ENCODE measurements at regions not wholly inside any gene's neighbourhood (a gene's known extent, or its start where the extent isn't known, plus 50 kb on each side); places are given as distances from the start of the nearest gene placed in this dataset.
"Not testable (repeated sequence)": the region's sequence is repeated elsewhere in the genome, so short reads cannot be mapped to it uniquely, and the experiment has no call there.

GRCh38 chr2:207416900-207417299 is 112.9 kb upstream of the CREB1 start:
- DNase-seq: no peak

- DNase-seq: no peak
Measured at GRCh38 chr2:207417301-207417718, 112.5 kb upstream of the CREB1 start.

- no peak for DNase-seq
Measured at GRCh38 chr2:207418419-207418818, 111.3 kb upstream of the CREB1 start.

GRCh38 chr2:207419331-207419730 is 110.4 kb upstream of the CREB1 start:
- DNase-seq: no peak

GRCh38 chr2:207421671-207422070 is 108.1 kb upstream of the CREB1 start:
- no peak for DNase-seq

- no peak for DNase-seq
Measured at GRCh38 chr2:207422380-207422779, 107.4 kb upstream of the CREB1 start.

GRCh38 chr2:207423886-207424285 is 105.9 kb upstream of the CREB1 start:
- no peak for DNase-seq

- no peak for DNase-seq
Measured at GRCh38 chr2:207427986-207428385, 101.8 kb upstream of the CREB1 start.

- no peak for DNase-seq
Measured at GRCh38 chr2:207428573-207428972, 101.2 kb upstream of the CREB1 start.

GRCh38 chr2:207432453-207432852 is 97.3 kb upstream of the CREB1 start:
- no peak for DNase-seq

- DNase-seq: no peak
Measured at GRCh38 chr2:207434306-207434705, 95.5 kb upstream of the CREB1 start.

GRCh38 chr2:207434899-207435465 is 94.8 kb upstream of the CREB1 start:
- DNase-seq: no peak

- DNase-seq: no peak
Measured at GRCh38 chr2:207437136-207437523, 92.6 kb upstream of the CREB1 start.

GRCh38 chr2:207437524-207438143 is 92.1 kb upstream of the CREB1 start:
- DNase-seq: no peak

GRCh38 chr2:207438414-207439126 is 91.2 kb upstream of the CREB1 start:
- DNase-seq: no peak

GRCh38 chr2:207439881-207440280 is 89.9 kb upstream of the CREB1 start:
- DNase-seq: not testable (repeated sequence)

- DNase-seq: no peak
Measured at GRCh38 chr2:207444756-207445155, 85.0 kb upstream of the CREB1 start.

GRCh38 chr2:207446653-207447052 is 83.1 kb upstream of the CREB1 start:
- no peak for DNase-seq

- DNase-seq: no peak
Measured at GRCh38 chr2:207448006-207448405, 81.8 kb upstream of the CREB1 start.

GRCh38 chr2:207449642-207450165 is 80.1 kb upstream of the CREB1 start:
- DNase-seq: no peak

GRCh38 chr2:207450186-207450585 is 79.6 kb upstream of the CREB1 start:
- no peak for DNase-seq

- DNase-seq: no peak
Measured at GRCh38 chr2:207458582-207458981, 71.2 kb upstream of the CREB1 start.

- no peak for DNase-seq
Measured at GRCh38 chr2:207459990-207460757, 69.6 kb upstream of the CREB1 start.

Measured in NCI-H187 treated with DMSO at 0.1 percent for 48 hours (cell line).